ENCODE measurements at regions not wholly inside any gene's neighbourhood (a gene's known extent, or its start where the extent isn't known, plus 50 kb on each side); places are given as distances from the start of the nearest gene placed in this dataset.

DNA sequence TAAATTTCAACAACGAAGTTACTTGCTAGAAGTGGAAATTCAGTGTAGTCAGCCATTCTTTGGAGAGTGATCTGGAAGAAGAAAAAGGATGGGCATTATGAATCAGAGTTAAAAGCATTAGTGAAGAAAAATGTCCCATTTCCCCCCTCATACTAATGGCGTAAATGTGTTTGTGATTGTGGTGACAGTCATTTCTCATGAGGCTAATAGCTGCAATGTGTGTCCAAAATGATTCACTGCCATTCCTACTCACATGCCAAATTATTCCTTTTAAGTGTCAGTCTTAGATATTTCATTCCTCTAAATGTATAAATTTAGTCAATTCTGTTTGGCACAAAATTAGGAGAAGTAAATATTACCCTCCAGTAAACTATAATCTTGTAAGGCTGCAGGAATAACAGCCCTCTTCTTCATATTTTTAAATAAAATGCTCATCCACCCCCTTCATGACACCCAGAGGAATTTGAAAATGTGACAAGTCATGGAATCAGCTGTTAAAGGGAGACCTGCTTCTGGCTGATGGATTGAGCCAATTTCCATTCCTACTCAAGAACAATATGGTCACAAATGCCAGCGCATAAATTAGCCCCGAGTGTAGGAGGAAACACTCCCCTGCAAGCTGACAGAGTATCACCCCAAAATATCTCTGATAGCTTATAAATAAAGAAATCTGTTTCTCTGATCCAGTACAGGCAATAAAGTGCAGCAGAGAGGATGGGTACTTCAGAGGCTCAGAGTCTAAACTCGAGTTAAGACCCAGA, 912.3 kb upstream of the SEL1L start:
- DNase-seq (ENCODE audit: low read depth), result no peak

DNA sequence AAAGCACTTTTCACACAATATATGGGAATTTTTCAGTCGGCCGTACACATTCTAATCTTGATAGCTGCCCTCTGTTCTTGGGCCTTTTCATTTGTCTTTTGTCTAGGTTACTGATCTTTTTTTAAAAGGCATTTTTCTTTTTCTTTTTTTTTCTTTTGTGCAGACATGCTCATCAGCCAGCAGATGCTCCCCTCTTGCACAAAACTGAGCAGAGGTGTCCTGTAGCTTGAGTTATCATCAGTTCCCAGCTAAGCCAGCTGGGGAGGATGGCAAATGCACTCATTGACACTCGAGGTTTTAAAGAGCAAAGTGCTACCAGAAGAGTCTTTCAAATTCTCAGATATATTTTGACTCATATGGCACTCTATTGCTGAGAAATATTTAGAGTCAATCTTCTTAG, 913.9 kb upstream of the SEL1L start:
- DNase-seq (ENCODE audit: low read depth), result no peak

GRCh38 chr14:82449926-82450468, 916.3 kb upstream of the SEL1L start:
- DNase-seq (ENCODE audit: low read depth), result no peak

- DNase-seq (ENCODE audit: low read depth), result no peak
Measured at GRCh38 chr14:82451675-82452074, 918.0 kb upstream of the SEL1L start.

GRCh38 chr14:82482345-82482744, 948.7 kb upstream of the SEL1L start:
- DNase-seq (ENCODE audit: low read depth), result no peak

DNA sequence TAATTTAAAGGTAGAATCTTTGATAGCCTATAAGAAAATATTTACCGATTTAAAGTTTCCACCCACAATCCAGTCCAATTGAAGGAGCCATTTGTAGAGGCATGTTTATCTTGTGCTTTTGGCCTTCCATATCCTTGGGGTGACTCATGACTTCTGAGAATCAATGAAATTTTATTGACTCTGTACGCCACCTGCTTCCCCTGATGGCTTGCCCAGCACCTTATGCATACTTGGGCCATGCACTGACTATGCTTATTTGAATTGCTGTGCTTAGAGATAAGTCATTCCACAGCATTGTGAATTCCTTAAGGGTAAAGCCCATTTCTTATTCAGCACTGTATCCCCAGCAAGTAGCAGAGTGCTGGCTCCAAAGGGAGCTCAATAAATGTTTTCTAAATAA, 954.8 kb upstream of the SEL1L start:
- no peak for DNase-seq (ENCODE audit: low read depth)

DNA sequence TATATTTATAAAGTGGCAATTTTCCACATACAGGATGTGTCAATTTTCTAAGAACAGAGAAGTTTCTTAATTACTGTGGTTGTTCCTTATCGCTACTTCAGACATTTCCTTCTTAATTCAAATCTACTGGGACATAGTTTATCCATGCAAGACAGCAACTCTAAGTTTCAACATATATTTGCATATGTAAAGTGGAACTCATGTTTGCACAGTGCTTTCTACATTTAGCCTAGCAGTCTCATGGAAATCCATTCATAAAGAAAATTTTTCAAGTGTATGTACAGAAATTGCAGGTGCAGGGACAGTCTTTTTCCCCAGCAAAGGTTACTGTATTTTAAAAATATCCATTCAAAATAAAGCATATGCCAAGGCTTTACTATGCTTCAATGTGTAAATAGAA, 956.7 kb upstream of the SEL1L start:
- no peak for DNase-seq (ENCODE audit: low read depth)

DNA sequence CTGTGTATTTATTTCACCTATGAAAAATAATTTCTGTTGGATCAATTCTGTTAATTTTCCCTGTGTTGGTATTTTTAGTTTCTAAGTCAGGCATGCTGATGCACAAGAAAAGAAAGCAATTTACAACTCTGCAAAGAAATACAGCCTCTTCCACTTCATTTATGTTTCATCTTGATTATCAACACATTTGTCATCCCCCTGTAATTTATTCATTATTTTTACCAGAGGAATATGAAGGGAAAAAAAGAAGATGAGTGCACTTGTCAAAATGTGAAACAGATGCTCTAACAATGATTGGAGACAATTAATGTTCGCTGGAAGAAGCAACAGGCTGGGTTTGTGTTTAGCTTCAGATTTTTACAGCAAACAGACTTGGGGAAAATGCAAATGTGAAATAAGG, 958.5 kb upstream of the SEL1L start:
- DNase-seq (ENCODE audit: low read depth), result no peak

DNA sequence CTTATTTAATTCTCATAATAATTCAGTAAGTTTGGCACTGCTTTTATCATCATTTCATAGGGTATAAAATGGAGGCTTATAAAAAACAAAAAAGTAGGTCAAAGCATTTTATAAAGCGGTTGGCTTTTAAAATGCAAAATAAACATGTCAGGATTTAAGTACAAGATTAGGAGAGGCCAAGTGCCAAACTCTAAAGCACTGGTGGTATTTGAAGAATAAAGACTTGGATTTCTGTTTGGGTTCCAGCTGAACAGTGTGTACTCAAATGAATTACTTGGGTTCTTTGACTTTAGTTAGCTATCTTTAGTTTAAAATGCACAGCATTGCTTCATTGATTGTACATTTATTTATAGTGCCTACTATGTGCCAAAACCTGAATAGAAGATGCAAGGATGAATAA, 966.6 kb upstream of the SEL1L start:
- no peak for DNase-seq (ENCODE audit: low read depth)

DNA sequence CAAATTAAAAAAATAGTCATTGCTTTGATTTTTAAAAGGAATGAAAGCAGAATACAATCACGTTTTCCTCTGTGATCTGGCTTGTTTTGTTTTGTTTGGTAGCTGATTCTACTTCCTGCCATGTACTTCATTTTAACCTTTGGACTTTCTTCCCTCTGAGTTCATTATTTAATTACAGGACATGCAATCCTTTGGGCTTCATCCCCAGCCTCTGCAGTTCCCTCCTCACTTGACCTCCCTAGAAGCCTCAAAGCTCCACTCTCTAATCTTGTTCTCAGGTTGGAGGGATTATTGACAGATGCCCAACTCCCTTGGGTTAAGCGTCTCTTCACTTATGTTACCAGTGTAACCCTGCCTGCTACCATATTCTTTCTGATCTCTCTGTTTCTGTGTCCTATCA, 967.9 kb upstream of the SEL1L start:
- no peak for DNase-seq (ENCODE audit: low read depth)

DNA sequence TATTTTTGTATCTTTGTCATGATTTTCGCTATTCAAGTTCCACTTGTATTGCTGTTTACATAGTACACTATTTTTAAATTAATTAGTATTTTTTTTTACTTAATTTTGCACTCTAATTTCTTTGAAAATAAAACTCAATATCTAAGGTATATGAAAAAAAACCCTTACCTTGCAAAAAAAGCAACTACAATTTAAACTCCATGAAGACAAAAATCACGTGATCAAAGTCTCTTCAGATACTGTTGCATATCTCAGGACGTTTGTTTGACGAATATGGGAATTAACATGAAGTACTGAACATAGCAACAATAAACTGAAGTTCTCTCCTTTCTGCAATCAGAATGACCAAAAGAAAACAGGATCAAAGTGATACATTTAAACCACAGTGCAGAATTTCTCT, 968.4 kb upstream of the SEL1L start:
- DNase-seq (ENCODE audit: low read depth), result no peak

GRCh38 chr14:82504894-82505293, 971.2 kb upstream of the SEL1L start:
- no peak for DNase-seq (ENCODE audit: low read depth)

DNA sequence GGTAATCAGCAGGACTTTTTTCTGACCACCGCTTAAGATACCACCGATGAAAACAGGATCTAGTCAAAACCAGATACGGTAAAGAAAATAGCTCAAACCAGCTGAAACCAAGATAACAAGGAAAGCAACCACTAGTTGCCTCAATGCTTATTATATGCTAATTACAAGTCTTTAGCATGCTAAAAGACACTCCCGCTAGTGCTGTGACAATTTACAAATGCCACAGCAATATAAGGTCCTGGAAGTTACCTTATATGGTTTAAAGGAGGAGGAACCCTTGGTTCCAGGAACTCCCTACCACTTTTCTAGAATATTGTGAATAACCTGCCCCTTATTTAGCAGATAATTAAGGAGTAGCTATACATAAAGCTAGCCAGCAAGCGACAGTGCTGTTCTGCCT, 976.4 kb upstream of the SEL1L start:
- DNase-seq (ENCODE audit: low read depth), result no peak

DNA sequence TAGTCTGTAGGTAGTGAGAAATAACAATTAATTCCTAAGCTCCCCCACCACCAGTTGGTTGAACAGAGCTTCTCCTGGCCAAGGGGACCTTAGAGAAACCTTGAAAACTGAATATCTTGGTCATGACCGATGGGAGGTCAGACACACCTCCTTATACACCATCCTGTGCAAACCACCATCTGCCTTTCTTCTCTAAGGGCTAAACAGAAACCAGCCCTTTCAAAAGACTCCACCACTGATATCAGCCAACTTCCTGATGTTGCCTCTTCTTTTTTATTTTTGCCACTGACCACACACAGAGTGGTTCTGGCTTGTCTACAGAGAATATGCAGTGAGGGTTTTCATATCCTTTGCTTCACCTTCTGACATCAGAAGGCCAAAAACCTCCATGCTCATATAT, 977.7 kb upstream of the SEL1L start:
- no peak for DNase-seq (ENCODE audit: low read depth)

GRCh38 chr14:82520765-82521164, 987.1 kb upstream of the SEL1L start:
- no peak for DNase-seq (ENCODE audit: low read depth)

DNA sequence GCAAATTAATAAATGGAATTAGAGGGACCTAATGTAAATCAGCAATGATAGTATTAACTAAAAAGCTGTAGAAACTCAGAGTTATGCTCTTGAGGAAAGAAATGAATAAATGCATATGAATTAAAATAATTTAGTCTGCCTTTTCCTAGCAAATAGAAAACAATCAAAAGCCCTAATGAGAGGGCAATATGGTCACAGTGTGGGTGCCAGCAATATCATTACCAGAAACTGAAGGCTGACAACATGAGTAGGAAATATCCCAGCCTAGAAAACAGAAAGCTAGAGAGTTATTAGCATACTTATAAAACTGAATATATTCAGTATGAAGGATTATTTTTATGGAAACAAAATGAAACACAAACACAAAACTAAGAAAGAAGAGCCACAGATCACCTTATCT, 987.5 kb upstream of the SEL1L start:
- DNase-seq (ENCODE audit: low read depth), result no peak

DNA sequence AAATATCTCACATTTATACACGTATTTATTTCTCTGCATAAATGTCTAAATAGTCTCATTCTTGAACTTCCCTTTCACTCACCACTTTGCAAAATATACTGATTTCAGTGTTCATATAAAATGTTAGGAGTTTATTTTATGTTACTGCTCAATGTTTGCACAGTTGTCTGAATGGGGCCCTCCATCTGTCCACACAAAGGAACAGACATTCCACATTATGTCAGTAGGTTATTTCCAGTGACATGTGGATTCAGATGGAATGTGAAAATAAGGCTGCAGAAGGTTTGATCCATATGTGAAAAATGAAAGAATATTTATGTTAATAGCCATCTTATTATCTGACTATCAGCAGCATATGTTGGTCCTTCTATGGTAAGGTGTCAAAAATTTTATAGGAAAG, 994.4 kb upstream of the SEL1L start:
- no peak for DNase-seq (ENCODE audit: low read depth)

DNA sequence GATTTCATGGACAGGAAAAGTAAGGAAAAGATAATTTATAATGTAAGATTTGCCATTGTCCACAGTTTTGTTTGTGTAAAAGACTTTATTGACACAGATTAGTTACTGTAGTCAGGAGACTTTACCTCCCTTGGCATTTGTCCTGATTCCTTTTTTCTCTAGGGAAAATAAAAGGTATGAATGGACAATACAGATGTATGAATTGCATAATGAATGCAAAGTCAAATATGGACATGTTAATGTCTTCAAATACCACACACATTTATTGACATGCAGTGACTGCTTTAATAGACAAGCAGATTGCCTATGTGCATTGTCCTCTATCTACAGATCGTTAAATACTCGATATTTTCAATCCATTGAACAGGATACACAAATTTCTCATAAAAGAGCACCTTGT, 999.7 kb upstream of the SEL1L start:
- no peak for DNase-seq (ENCODE audit: low read depth)

DNA sequence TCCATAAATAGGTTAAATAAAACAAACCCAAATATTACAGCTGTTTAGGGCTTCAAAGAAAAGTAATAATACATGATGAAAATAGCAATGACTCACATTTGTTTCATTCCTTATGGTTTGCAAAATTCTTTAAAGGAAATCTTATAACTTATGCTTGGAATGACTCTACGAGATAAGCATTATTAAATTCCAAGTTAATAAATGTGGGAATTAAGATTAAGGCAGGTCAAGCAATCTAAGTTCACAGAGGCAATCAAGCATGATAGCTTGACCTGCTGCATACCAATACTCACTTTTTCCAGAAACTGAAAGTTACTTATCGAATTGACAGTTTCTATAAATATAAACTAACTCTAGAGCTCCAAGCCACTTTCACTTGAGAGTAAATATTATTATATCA, 1002.9 kb upstream of the SEL1L start:
- no peak for DNase-seq (ENCODE audit: low read depth)

GRCh38 chr14:82537831-82538230, 1004.2 kb upstream of the SEL1L start:
- no peak for DNase-seq (ENCODE audit: low read depth)

- no peak for DNase-seq (ENCODE audit: low read depth)
Measured at GRCh38 chr14:82546401-82546800, 1012.7 kb upstream of the SEL1L start.

DNA sequence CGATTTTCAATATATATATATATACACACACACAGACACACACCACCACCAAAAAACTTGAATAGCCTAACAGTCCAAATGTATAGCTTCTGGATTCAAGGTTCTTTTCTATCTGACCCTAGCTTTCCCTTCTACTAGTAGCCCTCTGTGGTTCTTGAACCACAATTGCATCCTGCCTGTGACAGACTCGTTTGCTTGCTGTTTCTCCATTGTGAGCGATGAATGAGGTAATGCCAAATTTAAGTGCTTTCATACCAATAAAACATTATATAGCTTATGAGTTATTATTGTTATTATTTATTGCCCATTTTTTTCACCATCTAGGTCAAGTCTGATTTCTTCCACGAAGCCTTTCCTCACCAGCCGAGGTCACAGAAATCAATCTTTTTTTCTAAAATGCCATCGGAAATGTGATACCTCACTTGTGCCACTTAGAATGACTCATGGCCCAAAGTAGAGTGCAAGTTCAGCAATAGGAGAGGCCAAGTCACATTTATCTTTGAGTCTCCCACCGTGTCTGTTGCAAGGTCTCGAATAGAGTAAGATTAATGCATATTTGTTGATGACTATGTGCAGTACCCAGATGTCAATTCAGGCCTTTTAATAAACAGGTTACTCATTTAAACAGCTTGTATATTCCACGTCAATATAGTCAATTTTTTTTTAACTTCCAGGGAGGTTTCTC, 1015.8 kb upstream of the SEL1L start:
- DNase-seq (ENCODE audit: low read depth), result no peak

GRCh38 chr14:82562881-82563280, 1029.2 kb upstream of the SEL1L start:
- DNase-seq (ENCODE audit: low read depth), result no peak

DNA sequence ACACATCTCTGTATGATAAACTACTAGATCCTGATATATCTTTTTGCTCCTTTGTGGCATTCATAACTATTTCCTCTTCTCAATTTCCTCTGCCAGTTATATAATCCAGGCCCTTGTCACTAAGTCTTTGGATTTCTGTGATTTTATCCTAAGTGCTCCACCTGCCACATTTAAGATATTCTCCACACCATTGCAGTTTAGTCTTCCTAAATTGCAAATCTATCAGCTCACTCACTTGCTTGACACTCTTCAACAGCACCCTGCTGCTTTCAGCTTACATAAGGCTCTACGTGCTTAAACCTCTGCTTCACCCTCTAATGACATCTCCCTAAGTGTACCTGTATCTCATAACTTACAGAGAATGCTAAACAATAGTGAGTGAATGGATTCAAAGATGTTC, 1032.2 kb upstream of the SEL1L start:
- DNase-seq (ENCODE audit: low read depth), result no peak
